Adrenal gland (tissue), 9 donors: ENCODE measurements at regions not wholly inside any gene's neighbourhood (a gene's known extent, or its start where the extent isn't known, plus 50 kb on each side); places are given as distances from the start of the nearest gene placed in this dataset.

ENCODE experiments used
- DNase-seq, 7 donors: peaks; one replicate each; pipeline ENCODE4 v3.0.0-alpha.2; 2019 to 2020
- H3K27ac ChIP-seq, 5 donors: fragments of 200-600 bp; sonication (generic) in 4 of 5; 1 replicate in 3 of 5; 2 replicates in 2 of 5; pipeline versions ENCODE4 v1.5.1 to v1.8.0; 2016 to 2020; ENCODE audit warnings: mild to moderate bottlenecking in 1 of 5
- H3K27me3 ChIP-seq: fragments of 200-600 bp; 2 replicates; pipeline ENCODE4 v1.8.0; 2021
- H3K36me3 ChIP-seq, 2 donors: fragments of 200-600 bp; replicated peaks in 1 of 2; 1 replicate in 1 of 2; 2 replicates in 1 of 2; pipeline versions ENCODE4 v1.5.1 to v1.8.0; 2018 to 2022
- H3K4me1 ChIP-seq, 2 donors: fragments of 200-600 bp; replicated peaks in 1 of 2; 1 replicate in 1 of 2; 2 replicates in 1 of 2; pipeline versions ENCODE4 v1.5.1 to v1.8.0; 2018 to 2021
- H3K4me3 ChIP-seq, 4 donors: fragments of 200-600 bp; sonication (generic) in 3 of 4; one replicate each; pipeline ENCODE4 v1.5.1; 2016 to 2018
- H3K9me3 ChIP-seq, 3 donors: fragments of 200-600 bp; sonication (generic) in 1 of 3; replicated peaks in 1 of 3; 1 replicate in 2 of 3; 2 replicates in 1 of 3; pipeline versions ENCODE4 v1.5.1 to v1.8.0; 2016 to 2021
- CTCF ChIP-seq, 6 experiments: fragments of 450-650 bp in 4 of 6; fragments of 200-600 bp in 2 of 6; sonication (generic) in 1 of 6; IDR thresholded peaks; 1 replicate in 5 of 6; 2 replicates in 1 of 6; pipeline versions ENCODE4 v1.5.1 to v1.8.0; 2016 to 2021; ENCODE audit warnings: antibody characterized with exemption in 6 of 6, mild to moderate bottlenecking in 2 of 6, moderate library complexity in 1 of 6
- POLR2A ChIP-seq, 2 donors: fragments of 450-650 bp; IDR thresholded peaks; one replicate each; pipeline ENCODE4 v1.6.1; 2017; ENCODE audit warnings: antibody characterized with exemption in 2 of 2, mild to moderate bottlenecking in 2 of 2, moderate library complexity in 1 of 2
- WGBS, 4 donors: extraction: QIAGEN DNeasy Blood & Tissue Kit in 2 of 4; methylation state at CpG; one replicate each; pipeline versions ENCODE4 v1.1.5 to v1.1.7; 2013 to 2017; 5-methylcytosine and 5-hydroxymethylcytosine counted together
- intact Hi-C, 2 donors: fragments of 100-400 bp; cut with DNase I; formaldehyde crosslinking; loops; one replicate each; pipeline versions ENCODE4 v1.14.1 to v1.15.0; 2022 to 2023
- small RNA-seq, 2 donors: library from RNA; depleted of rRNA; stranded (forward); fragments of <200 nt; gene quantifications; one replicate each; pipeline ENCODE3, GENCODE V24; 2016
- donor health status: healthy with polysubstance abuse.
- donor health status: Bipolar disorder and iron deficiency.
- donor health status: DM: yes; HTN: yes; CAD: no.
- donor health status: DM: no; HTN: no; CAD: no.
- donor health status: DM: no; HTN: no; CAD: no.

GRCh38 chr3:150030841-150031240 is 60.1 kb upstream of the PFN2 start:
- H3K27ac ChIP-seq, result no peak overlapping the region
- intact Hi-C loops, result no loop called here
- WGBS, 4 donors, result 92 to 100% (median 94%) methylated on average over 1 to 2 of the region's 2 CpGs

GRCh38 chr3:150023239-150023636 is 52.5 kb upstream of the PFN2 start:
- Histone ChIP-seq H3K36me3 (no peaks in the 10 kb centered on the region), H3K27me3 (no peaks in the 10 kb centered on the region), H3K4me1 (no peaks in the 10 kb centered on the region), H3K4me3 (no peak overlapping the region), H3K27ac (no peak overlapping the region), H3K9me3 (no peaks in the 10 kb centered on the region)
- WGBS, 4 donors, result 59 to 71% (median 63%) methylated on average over 1 of the region's 1 CpG; no CpG with 5 or more reads in 1 of the 4 donors
- no peak for DNase-seq
- intact Hi-C loops, result no loop called here
- TF ChIP-seq POLR2A (IDR thresholded peaks at IDR 0.05), result no peak
- TF ChIP-seq CTCF (IDR thresholded peaks at IDR 0.05), result no peak

More at GRCh38 chr3:150030841-150031240, 60.1 kb upstream of the PFN2 start:
- Histone ChIP-seq H3K9me3 (no peaks in the 10 kb centered on the region), H3K36me3 (no peaks in the 10 kb centered on the region), H3K4me1 (no peaks in the 10 kb centered on the region), H3K27me3 (no peaks in the 10 kb centered on the region), H3K4me3 (no peak overlapping the region)
- DNase-seq, result no peak
- TF ChIP-seq CTCF (IDR thresholded peaks at IDR 0.05) (no peak), POLR2A (IDR thresholded peaks at IDR 0.05) (no peak)

GRCh38 chr3:150022381-150023238 is 51.9 kb upstream of the PFN2 start:
- 85 to 89% (median 86%) methylated on average over 8 to 9 of the region's 9 CpGs for WGBS, 4 donors
- TF ChIP-seq POLR2A (IDR thresholded peaks at IDR 0.05) (no peak), CTCF (IDR thresholded peaks at IDR 0.05) (no peak)
- Histone ChIP-seq H3K27me3 (no peaks in the 10 kb centered on the region), H3K36me3 (no peaks in the 10 kb centered on the region), H3K9me3 (no peaks in the 10 kb centered on the region), H3K4me1 (no peaks in the 10 kb centered on the region), H3K4me3 (no peak overlapping the region), H3K27ac (no peak overlapping the region)
- no peak for DNase-seq
- intact Hi-C loops, result no loop called here

- WGBS, 4 donors, result 69 to 92% (median 87%) methylated on average over 1 of the region's 1 CpG
- no peak for TF ChIP-seq POLR2A (IDR thresholded peaks at IDR 0.05)
- TF ChIP-seq CTCF (IDR thresholded peaks at IDR 0.05), result no peak
- H3K27me3 ChIP-seq, result no peaks in the 10 kb centered on the region
- no peak for DNase-seq
- intact Hi-C loops, result no loop called here
- H3K4me1 ChIP-seq, result no peaks in the 10 kb centered on the region
- no peak overlapping the region for H3K4me3 ChIP-seq
- no peak overlapping the region for H3K27ac ChIP-seq
- no peaks in the 10 kb centered on the region for H3K36me3 ChIP-seq
- no peaks in the 10 kb centered on the region for H3K9me3 ChIP-seq
Observed at GRCh38 chr3:150020527-150020926, 49.8 kb upstream of the PFN2 start.

Small RNA genes in the stretch of these regions (small RNA-seq; reads per million reads assigned to genes)
- gene RF00004 (0 reads per million in 2 donors), gene RPL32P9 (0 reads per million in 2 donors)
